Transverse colon (tissue), 4 donors: ENCODE measurements at regions not wholly inside any gene's neighbourhood (a gene's known extent, or its start where the extent isn't known, plus 50 kb on each side); places are given as distances from the start of the nearest gene placed in this dataset.

ENCODE experiments used
- CTCF ChIP-seq, 5 experiments: fragments of 200-600 bp in 3 of 5; fragments of 450-650 bp in 2 of 5; sonication (generic) in 3 of 5; IDR thresholded peaks; 1 replicate in 2 of 5; 2 replicates in 3 of 5; pipeline ENCODE4 v1.5.1; 2016 to 2017; ENCODE audit warnings: antibody characterized with exemption in 5 of 5, inconsistent platforms in 3 of 5, mild to moderate bottlenecking in 2 of 5, moderate library complexity in 1 of 5
- EP300 ChIP-seq: sonication (generic); formaldehyde crosslinking; IDR thresholded peaks from one replicate; pipeline ENCODE4 v1.6.1; 2017; ENCODE audit warnings: antibody characterized with exemption, low read depth
- POLR2A ChIP-seq: fragments of 450-650 bp; IDR thresholded peaks from one replicate; pipeline ENCODE4 v1.6.1; 2016; ENCODE audit warnings: antibody characterized with exemption, mild to moderate bottlenecking, moderate library complexity
- POLR2AphosphoS5 ChIP-seq, 3 donors: sonication (generic); formaldehyde crosslinking; IDR thresholded peaks; one replicate each; pipeline ENCODE4 v1.6.1; 2016; ENCODE audit warnings: antibody characterized with exemption in 3 of 3

- TF ChIP-seq CTCF (IDR thresholded peaks at IDR 0.05) (no peak), POLR2AphosphoS5 (IDR thresholded peaks at IDR 0.05) (no peak), POLR2A (no peak), EP300 (no peak)
These were observed 260.5 kb upstream of the ZMIZ1 start for GRCh38 chr10:78808286-78808685.
